Large intestine (tissue), 3 donors: ENCODE measurements at regions not wholly inside any gene's neighbourhood (a gene's known extent, or its start where the extent isn't known, plus 50 kb on each side); places are given as distances from the start of the nearest gene placed in this dataset.

Source experiments
- DNase-seq, 2 donors: peaks; one replicate each; pipeline versions ENCODE4 v3.0.0 to v3.0.0-alpha.2; 2013
- H3K27ac ChIP-seq: one replicate; pipeline ENCODE4 v1.5.1; 2013; ENCODE audit warnings: low read length
- H3K27me3 ChIP-seq: 2 replicates; pipeline ENCODE4 v1.6.1; 2013; ENCODE audit warnings: low read length; ENCODE audit not compliant: control insufficient read depth, insufficient read depth
- H3K36me3 ChIP-seq: 2 replicates; pipeline ENCODE4 v1.6.1; 2013; ENCODE audit warnings: low read length; ENCODE audit not compliant: control insufficient read depth, insufficient read depth
- H3K4me1 ChIP-seq: one replicate; pipeline ENCODE4 v1.6.1; 2013; ENCODE audit warnings: low read length; ENCODE audit not compliant: control insufficient read depth, insufficient read depth
- H3K4me3 ChIP-seq: one replicate; pipeline ENCODE4 v1.5.1; 2013; ENCODE audit warnings: low read length
- H3K9me3 ChIP-seq: one replicate; pipeline ENCODE4 v1.6.1; 2013; ENCODE audit warnings: mild to moderate bottlenecking, low read depth, low read length, moderate library complexity; ENCODE audit not compliant: control insufficient read depth
- WGBS: methylation state at CpG from one replicate; pipeline ENCODE4 v1.1.5; 2013; ENCODE audit warnings: low lambda C conversion rate; ENCODE audit not compliant: insufficient coverage; 5-methylcytosine and 5-hydroxymethylcytosine counted together

- 20% methylated on average over 1 of the region's 2 CpGs for WGBS
- no peak overlapping the region for H3K4me3 ChIP-seq
- no peak for DNase-seq
- H3K9me3 ChIP-seq = no peaks in the 10 kb centered on the region
- no peaks in the 10 kb centered on the region for H3K36me3 ChIP-seq
- H3K27me3 ChIP-seq = no peaks in the 10 kb centered on the region
- no peaks in the 10 kb centered on the region for H3K4me1 ChIP-seq
- no peak overlapping the region for H3K27ac ChIP-seq
Measured at GRCh38 chr2:195038153-195038552, 618.9 kb upstream of the SLC39A10 start.

- Histone ChIP-seq H3K4me3 (no peak overlapping the region), H3K27ac (no peak overlapping the region), H3K27me3 (no peaks in the 10 kb centered on the region), H3K9me3 (no peaks in the 10 kb centered on the region), H3K4me1 (no peaks in the 10 kb centered on the region), H3K36me3 (no peaks in the 10 kb centered on the region)
- no CpG with 5 or more reads among the region's 2 CpGs for WGBS
- DNase-seq = no peak
Measured at GRCh38 chr2:195037045-195037444, 620.0 kb upstream of the SLC39A10 start.

- Histone ChIP-seq H3K4me1 (no peaks in the 10 kb centered on the region), H3K4me3 (no peak overlapping the region), H3K27ac (no peak overlapping the region), H3K36me3 (no peaks in the 10 kb centered on the region), H3K27me3 (no peaks in the 10 kb centered on the region), H3K9me3 (no peaks in the 10 kb centered on the region)
- DNase-seq = no peak
- 100% methylated on average over 1 of the region's 1 CpG for WGBS
Measured at GRCh38 chr2:195031411-195031810, 625.6 kb upstream of the SLC39A10 start.

- Histone ChIP-seq H3K36me3 (no peaks in the 10 kb centered on the region), H3K9me3 (no peaks in the 10 kb centered on the region), H3K27me3 (no peaks in the 10 kb centered on the region), H3K27ac (no peak overlapping the region), H3K4me1 (no peaks in the 10 kb centered on the region), H3K4me3 (no peak overlapping the region)
- DNase-seq = no peak
- 90% methylated on average over 2 of the region's 4 CpGs for WGBS
Measured at GRCh38 chr2:195029804-195030654, 627.0 kb upstream of the SLC39A10 start.

- Histone ChIP-seq H3K4me1 (no peaks in the 10 kb centered on the region), H3K4me3 (no peak overlapping the region), H3K9me3 (no peaks in the 10 kb centered on the region), H3K27ac (no peak overlapping the region), H3K27me3 (no peaks in the 10 kb centered on the region), H3K36me3 (no peaks in the 10 kb centered on the region)
- 27% methylated on average over 2 of the region's 4 CpGs for WGBS
- DNase-seq = no peak
Measured at GRCh38 chr2:195027947-195028346, 629.1 kb upstream of the SLC39A10 start.

GRCh38 chr2:195026261-195026660, 630.8 kb upstream of the SLC39A10 start:
- Histone ChIP-seq H3K27me3 (no peaks in the 10 kb centered on the region), H3K9me3 (no peaks in the 10 kb centered on the region)
- whole genome bisulfite sequencing = no CpG with 5 or more reads among the region's 1 CpG

GRCh38 chr2:195022508-195022830, 634.6 kb upstream of the SLC39A10 start:
- WGBS = no CpG with 5 or more reads among the region's 4 CpGs
- no peak for DNase-seq
- H3K27ac ChIP-seq = no peak overlapping the region
- H3K9me3 ChIP-seq = no peaks in the 10 kb centered on the region
- no peaks in the 10 kb centered on the region for H3K36me3 ChIP-seq
- H3K4me3 ChIP-seq = no peak overlapping the region
- no peaks in the 10 kb centered on the region for H3K27me3 ChIP-seq
- no peaks in the 10 kb centered on the region for H3K4me1 ChIP-seq

More at GRCh38 chr2:195026261-195026660, 630.8 kb upstream of the SLC39A10 start:
- H3K36me3 ChIP-seq = no peaks in the 10 kb centered on the region
- H3K4me1 ChIP-seq = no peaks in the 10 kb centered on the region
- no peak for DNase-seq
- no peak overlapping the region for H3K27ac ChIP-seq
- no peak overlapping the region for H3K4me3 ChIP-seq

- Histone ChIP-seq H3K9me3 (no peaks in the 10 kb centered on the region), H3K4me1 (no peaks in the 10 kb centered on the region), H3K36me3 (no peaks in the 10 kb centered on the region), H3K27ac (no peak overlapping the region), H3K4me3 (no peak overlapping the region), H3K27me3 (no peaks in the 10 kb centered on the region)
- no peak for DNase-seq
- WGBS = 86% methylated on average over 1 of the region's 3 CpGs
Measured at GRCh38 chr2:195021711-195022507, 635.1 kb upstream of the SLC39A10 start.

GRCh38 chr2:195018462-195018861, 638.6 kb upstream of the SLC39A10 start:
- no peaks in the 10 kb centered on the region for H3K9me3 ChIP-seq
- no peaks in the 10 kb centered on the region for H3K27me3 ChIP-seq
- no peak overlapping the region for H3K4me3 ChIP-seq
- no peaks in the 10 kb centered on the region for H3K36me3 ChIP-seq
- DNase-seq = no peak
- H3K27ac ChIP-seq = no peak overlapping the region
- H3K4me1 ChIP-seq = no peaks in the 10 kb centered on the region

GRCh38 chr2:195017890-195018289, 639.1 kb upstream of the SLC39A10 start:
- WGBS = no CpG with 5 or more reads among the region's 1 CpG
- Histone ChIP-seq H3K36me3 (no peaks in the 10 kb centered on the region), H3K4me1 (no peaks in the 10 kb centered on the region), H3K27ac (no peak overlapping the region), H3K4me3 (no peak overlapping the region), H3K27me3 (no peaks in the 10 kb centered on the region), H3K9me3 (no peaks in the 10 kb centered on the region)
- no peak for DNase-seq
